Suppressor macrophage (primary cell): ENCODE measurements at regions not wholly inside any gene's neighbourhood (a gene's known extent, or its start where the extent isn't known, plus 50 kb on each side); places are given as distances from the start of the nearest gene placed in this dataset.
"Not testable (repeated sequence)": the region's sequence is repeated elsewhere in the genome, so short reads cannot be mapped to it uniquely, and the experiment has no call there.

Source experiments
- DNase-seq, 4 experiments: peaks; one replicate each; pipeline ENCODE4 v3.0.0-alpha.2; 2020 to 2022

DNA sequence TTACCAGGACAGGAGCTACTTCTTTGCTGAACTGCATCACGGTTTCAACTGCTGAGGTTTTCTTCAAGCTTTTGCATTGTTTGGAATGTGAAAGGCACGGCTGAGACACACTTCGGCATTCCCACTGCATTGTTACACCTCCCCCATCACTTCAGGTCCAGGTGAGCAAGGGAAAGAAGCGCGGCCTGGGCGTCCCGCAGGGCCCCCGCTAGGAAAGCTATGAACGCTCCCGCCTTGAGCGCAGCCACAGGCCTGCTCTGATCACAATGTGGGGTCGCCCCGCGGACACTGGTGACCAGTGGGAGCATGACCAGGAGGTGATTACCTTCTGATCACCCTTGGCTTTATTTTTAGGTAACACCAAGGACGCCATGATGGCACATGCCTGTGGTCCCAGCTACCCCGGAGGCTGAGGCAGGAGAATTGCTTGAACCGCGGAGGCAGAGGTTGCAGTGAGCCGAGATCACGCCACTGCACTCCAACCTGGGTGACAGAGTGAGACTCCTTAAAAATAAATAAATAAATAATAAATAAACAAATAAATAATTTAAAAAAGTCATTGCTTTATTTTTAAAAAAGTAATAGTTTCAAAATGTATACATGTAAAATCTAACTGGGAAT, 82.2 kb upstream of the ANTXRL start:
- not testable (repeated sequence) for DNase-seq

DNA sequence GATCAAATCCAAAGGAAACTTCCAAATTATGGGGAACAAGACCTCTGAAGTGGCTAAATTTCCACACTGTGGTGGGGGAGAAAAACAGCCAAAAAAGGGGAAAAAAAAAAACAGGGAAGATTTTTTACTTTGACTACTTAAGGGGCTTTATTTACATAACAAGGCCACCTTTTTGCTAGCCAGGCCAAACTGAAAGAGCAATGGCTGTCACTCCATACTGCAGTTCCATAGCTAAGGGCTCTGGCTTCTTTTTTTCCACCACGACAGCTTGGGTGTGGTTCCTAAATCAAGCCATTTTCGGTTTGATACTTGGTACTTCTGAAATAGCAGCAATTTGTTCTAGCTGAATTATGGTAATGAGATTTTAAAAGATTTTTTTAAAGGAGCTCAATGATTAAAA, 76.4 kb upstream of the ANTXRL start:
- DNase-seq: not testable (repeated sequence)

DNA sequence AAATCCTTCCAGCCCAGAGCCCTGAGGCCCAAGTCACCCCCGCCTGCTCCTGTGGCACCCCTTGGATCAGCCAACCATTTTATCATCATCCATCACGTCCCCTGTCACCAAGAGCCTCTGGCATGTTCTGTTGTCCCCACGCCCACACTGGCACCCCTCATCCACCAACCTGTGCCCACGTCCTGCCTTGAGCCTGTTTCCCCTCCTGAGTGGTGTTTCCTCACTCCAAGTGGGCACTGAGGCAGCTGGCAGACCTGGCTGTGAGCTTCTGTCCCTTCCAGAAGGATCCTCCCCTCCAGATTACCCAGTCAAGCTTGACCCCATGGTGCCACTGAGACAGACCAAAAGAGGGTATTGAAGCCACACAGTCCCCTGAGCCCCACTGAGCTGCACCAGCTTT, 71.4 kb upstream of the ANTXRL start:
- no peak for DNase-seq

DNA sequence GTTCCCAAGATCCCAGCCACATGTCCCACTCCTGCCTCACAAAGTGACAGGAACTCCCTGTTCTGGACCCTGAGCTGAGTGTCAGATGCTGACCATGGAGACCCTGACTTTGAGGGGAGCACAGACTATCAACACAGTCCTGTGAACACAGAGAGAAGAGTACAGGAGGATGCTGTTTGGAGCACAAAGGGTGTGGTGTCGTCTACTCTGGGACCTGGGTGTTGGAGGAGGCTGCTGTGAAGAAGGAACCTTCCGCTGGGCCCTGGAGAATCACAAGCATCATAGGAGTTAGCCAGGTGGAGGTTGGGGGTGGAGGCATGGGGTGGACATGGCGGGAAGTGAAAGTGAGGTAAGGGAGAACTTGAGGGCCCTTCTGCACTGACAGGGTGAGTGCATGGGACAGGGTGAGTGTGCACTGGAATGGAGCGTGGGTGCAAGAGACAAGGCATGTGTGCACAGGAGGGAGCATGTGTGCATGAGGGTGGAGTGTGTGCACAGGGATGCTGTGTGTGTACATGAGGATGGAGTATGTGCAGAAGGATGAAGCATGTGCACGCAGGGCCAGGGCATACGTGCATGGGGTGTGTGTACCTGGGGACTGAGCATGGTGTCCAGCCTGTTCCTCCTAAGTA, 70.7 kb upstream of the ANTXRL start:
- no peak for DNase-seq

DNA sequence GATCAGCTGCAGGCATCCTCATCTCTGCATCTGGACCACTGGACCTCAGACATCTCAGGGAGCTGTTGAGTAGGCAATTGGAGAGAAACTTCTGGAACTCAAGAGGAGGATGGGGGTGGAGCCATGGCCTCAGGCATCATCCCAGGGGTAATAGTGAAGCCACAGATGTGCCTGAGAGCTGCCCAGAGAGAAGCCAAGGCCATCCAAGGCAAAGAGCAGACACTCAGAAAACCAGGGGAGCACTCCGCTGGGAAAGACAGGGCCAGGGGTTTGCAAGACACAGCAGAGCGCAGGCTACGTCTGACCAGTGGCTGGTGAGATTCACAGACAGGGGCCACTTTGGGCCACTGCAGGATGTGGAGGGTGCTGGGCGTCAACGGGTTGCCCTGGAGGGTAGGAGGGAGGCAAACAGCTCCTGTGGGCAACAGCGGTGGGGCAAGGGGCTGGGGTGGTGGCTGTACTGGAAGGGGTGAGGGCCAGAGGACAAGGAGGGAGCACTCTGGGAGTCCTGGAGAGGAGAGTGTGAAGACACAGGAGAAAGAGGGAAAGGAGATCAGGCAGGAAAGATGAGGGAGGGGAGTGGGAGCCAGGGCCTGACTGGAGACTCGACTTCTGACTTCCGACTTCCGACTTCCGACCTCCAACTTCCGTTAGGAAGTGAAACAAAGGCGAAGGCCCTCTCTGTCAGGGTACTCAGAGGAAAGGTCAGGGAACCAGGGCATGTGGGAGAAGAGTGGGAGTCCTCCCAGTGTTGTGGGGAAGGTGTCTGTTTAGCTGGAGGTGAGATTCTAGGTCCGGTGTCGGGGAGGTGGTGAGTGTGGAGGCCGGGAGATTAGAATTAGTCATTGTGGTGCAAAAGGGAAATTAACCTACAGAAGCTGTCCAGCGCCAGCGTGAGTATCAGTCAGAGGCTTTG, 69.7 kb upstream of the ANTXRL start:
- DNase-seq: peak; percentile 49 to 75 (median 72)

DNA sequence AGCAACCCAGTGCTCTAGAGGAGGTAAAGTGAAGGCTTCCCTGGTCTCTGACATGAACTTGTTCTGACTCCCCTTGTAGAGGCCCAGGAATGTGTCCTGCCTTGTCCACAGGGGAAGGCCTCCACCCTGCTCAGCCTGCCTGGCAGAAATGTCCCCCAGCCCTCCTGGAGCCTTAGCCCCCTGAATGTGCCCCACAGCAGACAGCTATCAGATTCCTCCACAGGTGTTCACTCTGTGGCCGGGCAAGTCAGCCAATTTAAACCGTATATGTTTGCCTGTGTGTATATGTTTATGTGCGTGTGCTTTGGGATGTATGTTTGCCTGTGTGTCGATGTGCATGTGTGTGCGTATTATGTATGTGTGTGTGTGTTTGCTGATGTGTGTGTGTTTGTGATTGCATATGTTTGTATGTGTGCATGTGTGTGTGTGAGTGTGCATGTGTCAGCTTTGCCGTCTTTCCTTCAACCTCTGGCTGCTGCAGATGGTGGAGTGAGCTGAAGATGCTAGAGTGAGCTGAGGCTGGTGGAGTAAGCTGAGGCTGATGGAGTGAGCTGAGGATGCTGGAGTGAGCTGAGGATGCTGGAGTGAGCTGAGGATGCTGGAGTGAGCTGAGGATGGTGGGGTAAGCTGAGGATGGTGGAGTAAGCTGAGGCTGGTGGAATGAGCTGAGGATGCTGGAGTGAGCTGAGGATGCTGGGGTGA, 68.9 kb upstream of the ANTXRL start:
- DNase-seq: no peak

DNA sequence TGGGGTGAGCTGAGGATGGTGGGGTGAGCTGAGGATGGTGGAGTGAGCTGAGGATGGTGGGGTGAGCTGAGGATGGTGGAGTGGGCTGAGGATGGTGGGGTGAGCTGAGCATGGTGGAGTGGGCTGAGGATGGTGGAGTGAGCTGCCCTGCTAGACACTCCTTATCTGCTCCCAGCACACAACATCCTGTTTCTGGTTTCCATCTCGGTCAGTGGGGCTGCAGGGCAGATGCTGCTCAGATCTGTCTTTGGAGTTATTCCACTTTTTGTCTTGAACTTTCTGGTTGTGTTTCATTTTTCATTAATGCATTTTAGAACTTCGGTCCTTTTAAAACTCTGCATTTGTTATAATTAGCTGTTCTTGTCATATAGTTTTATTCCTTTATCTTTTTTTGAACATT, 67.9 kb upstream of the ANTXRL start:
- DNase-seq: peak in 1 of 4 experiments; percentile 20

DNA sequence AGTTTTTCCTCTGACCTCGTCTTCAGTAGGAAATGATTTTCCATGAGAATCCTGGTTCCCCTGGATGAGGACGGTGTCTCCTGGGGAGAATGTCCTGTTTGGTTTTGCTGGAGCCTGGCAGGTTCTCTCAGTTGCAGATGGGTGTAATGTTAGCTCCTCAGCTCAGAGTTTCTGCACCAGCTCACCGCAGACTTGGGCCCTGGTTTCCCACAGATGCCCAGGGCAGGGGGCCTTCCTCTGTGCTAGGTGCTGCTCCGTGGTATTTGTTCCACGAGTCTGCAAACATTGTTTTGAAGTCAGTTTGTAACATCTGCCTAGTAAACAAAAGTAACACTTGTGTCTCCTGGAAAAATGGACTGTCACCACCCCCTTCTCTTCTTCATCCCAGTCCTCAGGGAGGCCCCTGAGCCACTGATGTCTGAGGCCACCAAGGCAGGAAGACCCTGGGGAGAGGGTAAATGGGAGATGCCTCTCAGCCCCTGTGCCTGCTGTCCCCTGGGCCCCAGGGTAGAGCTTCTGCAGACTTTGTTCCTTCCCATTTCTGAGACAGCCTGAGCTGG, 67.3 kb upstream of the ANTXRL start:
- not testable (repeated sequence) for DNase-seq

DNA sequence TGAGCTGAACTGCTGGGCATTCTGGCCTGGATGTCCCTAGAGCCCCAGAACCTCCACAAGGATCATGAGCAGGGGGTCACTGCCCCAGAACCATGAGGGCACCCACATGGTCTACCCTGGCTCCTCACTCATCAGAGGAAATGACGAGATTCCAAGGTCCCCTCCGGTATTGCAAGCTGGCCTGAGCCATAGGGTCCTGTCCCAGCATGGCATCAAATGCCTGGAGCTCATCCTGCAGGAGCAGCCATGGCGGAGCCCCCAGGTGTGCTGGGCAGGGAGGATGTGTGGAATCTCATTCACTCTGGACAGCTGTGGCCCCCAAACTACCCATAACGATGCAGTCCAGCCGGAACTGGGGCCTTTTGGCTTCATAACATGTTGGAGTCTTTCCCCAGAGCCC, 66.6 kb upstream of the ANTXRL start:
- DNase-seq: no peak

DNA sequence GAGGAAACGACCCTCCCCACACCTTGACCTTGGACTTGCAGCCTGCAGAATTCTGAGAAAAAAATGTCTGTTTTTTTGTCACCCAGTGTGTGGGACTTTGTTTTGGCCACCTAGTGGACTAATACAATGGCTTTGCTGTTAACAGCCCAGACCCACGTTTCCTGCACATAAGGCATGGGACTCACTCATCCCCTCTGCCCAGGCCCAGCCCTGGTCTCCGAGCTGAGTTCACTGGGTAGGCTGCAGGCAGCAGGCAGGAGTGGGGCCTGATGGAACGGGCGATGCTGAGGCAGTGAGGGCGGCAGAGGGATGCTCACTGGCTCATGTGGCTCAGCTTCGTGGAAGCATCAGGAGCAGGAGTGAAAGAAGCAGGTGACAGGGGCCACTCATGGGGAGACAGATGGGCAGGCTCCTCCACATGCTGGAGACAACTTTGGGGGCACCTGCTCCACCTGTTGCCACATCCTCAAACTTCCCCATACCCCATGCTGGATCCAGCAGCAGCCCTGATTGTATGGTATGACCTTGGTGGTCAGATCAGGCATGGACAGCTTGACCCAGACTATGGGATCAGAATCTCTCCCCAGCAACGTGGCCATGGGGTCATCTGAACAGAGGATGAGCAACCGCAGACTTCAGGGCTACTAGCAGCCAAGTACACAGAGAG, 65.8 kb upstream of the ANTXRL start:
- DNase-seq: no peak

DNA sequence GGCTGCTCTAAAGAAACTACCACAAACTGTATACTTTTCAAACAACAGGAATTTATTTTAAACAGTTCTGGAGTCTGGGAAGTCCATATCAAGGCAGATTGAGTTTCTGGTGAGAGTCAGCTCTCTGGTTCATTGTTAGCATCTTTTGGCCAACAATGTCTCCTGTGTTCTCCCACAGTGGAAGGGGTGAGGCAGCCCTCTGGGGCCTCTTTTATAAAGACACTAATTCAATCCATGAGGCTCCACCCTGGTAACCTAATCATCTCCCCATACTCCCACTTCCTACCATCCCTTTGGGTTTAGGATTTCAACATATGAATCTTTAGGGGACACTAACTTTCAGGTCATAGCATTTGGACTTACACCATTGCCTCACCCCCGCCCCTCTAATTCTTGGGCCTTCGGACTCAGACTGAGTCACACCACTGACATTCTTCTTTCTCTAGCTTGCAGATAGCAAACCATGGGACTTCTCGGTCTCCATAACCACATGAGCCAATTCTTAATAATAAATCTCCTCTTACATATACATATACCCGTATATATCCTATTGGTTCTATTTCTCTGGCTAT, 64.3 kb upstream of the ANTXRL start:
- peak in 1 of 4 experiments; percentile 20 for DNase-seq

DNA sequence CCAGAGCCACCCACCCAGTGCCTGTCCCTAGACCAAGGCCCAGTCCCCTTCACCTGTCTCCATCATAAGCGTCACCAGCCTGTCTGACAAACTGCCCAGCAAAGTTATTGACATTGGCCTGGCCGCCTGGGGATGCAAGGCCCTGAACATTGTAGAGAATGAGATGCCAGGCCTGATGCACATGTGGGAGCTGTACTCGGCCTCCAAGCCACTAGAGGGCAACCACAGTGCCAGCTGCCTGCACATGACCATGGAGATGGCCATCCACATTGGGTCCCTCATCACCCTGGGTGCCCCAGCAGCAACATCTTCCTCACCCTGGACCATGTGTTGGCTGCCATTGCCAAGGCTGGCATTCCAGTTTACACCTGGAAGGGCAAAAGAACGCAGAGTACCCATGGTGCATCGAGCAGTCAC, 63.7 kb upstream of the ANTXRL start:
- peak in 1 of 4 experiments; percentile 41 for DNase-seq

DNA sequence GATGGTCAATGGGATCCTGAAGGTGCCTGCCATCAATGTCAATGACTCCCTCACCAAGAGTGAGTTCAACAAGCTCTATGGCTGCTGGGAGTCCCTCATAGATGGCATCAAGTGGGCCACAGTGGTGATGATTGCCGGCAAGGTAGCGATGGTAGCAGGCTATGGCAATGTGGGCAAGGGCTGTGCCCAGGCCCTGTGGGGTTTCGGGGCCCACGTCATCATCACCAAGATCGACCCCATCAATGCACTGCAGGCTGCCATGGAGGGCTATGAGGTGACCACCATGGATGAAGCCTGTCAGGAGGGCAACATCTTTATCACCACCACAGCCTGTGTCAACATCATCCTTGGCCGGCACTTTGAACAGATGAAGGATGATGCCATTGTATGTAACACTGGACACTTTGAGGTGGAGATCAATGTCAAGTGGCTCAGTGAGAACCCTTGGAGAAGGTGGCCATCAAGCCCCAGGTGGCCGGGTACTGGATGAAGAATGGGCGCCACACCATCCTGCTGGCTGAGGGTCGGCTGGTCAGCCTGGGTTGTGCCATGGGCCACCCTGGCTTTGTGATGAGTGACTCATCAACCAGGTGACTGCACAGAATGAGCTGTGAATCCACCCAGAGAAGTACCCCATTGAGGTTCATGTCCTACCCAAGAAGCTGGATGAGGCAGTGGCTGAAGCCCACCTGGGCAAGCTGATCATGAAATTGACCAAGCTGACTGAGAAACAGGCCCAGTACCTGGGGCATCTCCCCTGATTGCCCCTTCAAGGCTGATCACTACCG, 63.0 kb upstream of the ANTXRL start:
- no peak for DNase-seq

DNA sequence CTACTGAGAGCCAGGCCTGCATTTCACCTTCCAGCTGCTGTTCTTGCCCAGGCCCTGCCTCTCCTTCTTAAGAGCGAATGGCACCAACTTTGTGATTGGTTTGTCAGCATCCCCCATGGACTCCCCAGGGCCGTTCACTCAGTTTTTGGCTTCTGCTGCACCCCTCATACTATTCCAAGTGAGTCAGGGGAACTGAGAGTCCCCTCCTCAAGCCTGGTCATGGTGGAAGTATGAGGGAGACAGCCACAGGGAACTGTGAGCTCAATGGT, 62.4 kb upstream of the ANTXRL start:
- DNase-seq: no peak

DNA sequence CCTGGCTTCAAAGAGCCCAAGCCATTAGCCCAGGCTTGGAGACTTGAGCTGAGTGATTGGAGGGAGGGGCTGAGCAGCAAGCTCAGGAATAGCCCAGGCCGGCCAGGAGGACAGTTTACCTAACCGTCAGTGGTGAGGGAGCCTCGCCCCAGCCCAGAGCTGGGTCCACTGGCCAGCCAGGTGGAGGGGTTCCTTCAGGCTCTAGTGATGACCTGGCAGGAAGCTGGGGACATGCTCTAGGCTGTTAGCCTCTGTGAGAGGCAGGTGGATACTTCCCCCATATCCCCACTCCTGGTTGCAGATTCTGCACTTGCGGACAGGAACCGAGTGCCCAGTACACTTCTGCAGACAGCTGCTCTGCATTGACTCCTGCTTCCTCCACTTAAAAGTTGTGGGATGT, 61.2 kb upstream of the ANTXRL start:
- no peak for DNase-seq

DNA sequence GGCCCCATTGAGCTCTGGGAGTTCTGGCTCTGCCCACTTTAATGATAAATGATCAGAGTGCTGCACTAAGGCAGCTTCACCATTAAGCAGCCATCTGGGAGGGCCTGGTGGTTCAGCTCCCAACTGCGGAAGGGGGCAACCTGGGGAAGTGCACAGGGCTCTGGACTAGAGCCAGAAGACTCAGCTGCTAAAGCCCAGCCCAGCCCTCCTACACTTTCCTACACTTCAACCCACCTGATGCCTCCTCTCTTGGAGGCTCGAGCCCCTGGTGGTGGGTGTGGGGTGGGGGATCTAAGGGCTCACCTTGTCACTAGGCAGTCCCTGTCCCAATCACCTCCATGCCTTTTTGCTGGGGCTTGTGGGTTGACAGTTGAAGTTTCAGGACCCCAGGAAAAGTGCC, 60.6 kb upstream of the ANTXRL start:
- no peak for DNase-seq

DNA sequence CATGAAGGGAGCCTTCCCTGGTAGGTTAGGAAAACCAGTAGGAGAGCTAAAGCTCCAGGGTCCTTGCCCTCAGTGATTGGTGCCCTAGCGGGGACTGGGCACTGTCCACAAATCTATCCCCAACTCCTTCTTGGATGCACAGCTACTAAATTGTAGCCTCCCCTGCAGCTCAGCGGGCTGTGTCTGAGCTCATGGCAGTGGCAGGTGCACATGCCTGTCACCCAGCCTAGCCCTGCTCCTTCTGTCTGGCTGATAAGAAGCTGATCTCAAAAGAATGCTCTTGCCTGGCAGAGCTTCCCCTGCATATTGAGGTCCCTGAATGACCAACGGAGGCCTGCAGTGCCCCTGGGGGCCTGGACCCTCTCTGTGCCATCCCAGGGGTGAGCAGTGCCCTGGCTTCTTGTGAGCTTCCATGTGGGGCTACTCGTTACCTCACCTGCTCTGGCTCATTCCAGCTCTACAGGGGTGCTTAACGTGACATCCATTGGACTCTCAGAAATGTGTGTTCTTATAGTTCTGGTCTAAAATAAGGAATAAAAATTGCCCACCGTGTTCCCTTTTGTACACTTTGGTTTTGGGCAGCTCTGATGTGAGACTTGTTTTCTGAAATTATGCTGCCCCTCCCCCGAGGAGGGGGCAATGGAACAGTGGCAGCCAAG, 59.8 kb upstream of the ANTXRL start:
- no peak for DNase-seq

DNA sequence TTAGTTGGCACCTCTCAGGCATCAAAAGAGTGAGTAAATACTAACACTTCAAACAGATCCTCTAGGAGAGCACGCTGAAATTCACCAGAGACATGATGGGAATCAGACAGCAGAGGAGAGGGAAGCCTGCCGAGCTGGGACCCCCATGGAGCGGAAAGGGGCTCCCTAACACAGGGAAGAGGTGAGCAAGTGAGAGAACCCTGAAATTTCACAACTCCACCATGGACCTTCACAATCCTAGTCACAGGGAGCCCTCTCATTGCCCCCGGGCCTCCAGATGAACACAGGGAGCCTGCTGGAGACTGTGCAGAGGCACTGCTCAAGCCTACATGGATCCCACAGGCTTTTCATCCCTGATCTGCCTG, 59.2 kb upstream of the ANTXRL start:
- DNase-seq: no peak

DNA sequence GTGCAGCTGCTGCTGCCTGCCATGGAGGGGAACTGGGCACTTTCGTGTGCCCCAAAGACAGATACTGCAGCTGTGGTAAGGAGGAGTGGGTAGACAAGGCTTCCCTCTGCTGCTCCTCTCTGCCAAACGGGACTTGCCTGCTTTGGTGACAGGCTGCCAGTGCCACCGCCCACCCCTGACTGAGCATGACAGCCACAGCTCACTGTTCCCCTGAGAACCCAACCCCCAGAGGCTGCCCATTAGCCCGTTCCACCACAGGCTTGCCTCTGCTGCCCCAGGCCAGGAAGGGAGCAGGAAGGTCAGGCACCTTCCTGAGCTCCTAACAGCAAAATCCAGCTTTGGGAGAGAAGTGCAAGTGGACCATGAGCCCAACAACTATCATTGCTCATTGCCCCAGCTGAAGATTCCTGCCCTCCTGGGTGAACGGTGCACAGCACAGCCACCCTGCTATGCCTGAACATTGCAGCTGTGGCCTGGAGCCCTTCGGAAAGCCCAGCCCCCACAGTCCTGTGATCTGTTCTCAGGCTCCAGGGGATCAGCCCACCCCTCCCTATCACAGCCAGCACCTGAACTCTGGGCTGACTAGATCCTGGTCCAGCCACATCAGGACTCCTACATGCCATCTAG, 58.7 kb upstream of the ANTXRL start:
- peak; percentile 28 to 72 (median 51) for DNase-seq

DNA sequence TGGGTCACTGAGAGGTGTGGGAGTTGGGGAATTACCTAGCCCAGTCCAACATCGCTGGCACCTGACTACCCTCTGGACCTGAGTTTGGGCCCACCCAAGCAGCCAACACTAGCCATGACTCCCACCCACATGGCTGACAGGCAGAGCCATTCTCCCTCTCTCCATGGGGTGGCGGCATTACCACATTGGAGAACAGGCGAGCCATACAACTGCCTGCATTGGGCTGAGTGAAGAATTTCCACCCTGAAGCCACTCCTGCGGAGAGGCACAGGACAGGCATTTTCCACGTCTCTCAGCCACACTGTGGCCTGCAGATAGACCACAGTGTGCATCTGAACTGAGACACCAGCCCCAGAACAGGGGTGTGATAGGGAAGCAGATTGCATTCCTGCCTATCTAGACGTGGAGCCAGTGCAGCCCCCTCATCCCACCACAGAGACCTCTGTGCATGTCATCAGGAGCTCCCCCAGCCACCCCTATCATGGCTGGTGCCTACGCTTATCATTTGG, 58.2 kb upstream of the ANTXRL start:
- DNase-seq: peak; percentile 69 to 87 (median 74)
